ENCODE measurements at regions not wholly inside any gene's neighbourhood (a gene's known extent, or its start where the extent isn't known, plus 50 kb on each side); places are given as distances from the start of the nearest gene placed in this dataset.

- intact Hi-C loops (cut with micrococcal nuclease; ENCODE audit: unreplicated experiment): no loop called here
- BruUV-seq (replicated peaks): no TSS peak
- Histone ChIP-seq H3K36me3 (ENCODE audit: control insufficient read depth, insufficient read depth, low read length) (no peaks in the 10 kb centered on the region), H3K4me3 (ENCODE audit: low read depth, low read length) (no peak overlapping the region), H3K9me3 (no peaks in the 10 kb centered on the region), H3K4me1 (no peaks in the 10 kb centered on the region), H3K27me3 (replicated peaks; ENCODE audit: control insufficient read depth, insufficient read depth, low read length) (no peaks in the 10 kb centered on the region)
- TF ChIP-seq CTCF (IDR thresholded peaks at IDR 0.05; ENCODE audit: insufficient read depth in 1 of 2, low read depth in 1 of 2, low read length in 1 of 2, severe bottlenecking in 1 of 2, unreplicated experiment in 1 of 2): no peak
- Mint-ChIP-seq H3K9me3 (ENCODE audit: unreplicated experiment) (no peaks in the 10 kb centered on the region), H3K4me1 (ENCODE audit: low read depth, unreplicated experiment) (no peaks in the 10 kb centered on the region), H3K4me3 (ENCODE audit: unreplicated experiment) (no peak overlapping the region), H3K36me3 (ENCODE audit: insufficient read depth, unreplicated experiment) (no peaks in the 10 kb centered on the region), H3K27me3 (ENCODE audit: insufficient read depth, unreplicated experiment) (peaks cover 2% of the 10 kb centered on the region), H3K27ac (ENCODE audit: unreplicated experiment) (no peak overlapping the region)
- no peak for DNase-seq
- CTCF ChIA-PET: no interaction called here
- POLR2A ChIA-PET: no interaction called here
Measured at GRCh38 chr10:125294109-125294508, 133.7 kb upstream of the CTBP2 start.

- no peak for TF ChIP-seq CTCF (IDR thresholded peaks at IDR 0.05; ENCODE audit: insufficient read depth in 1 of 2, low read depth in 1 of 2, low read length in 1 of 2, severe bottlenecking in 1 of 2, unreplicated experiment in 1 of 2)
- DNase-seq: no peak
- H3K36me3 Mint-ChIP-seq (ENCODE audit: insufficient read depth, unreplicated experiment): no peaks in the 10 kb centered on the region
- no peak overlapping the region for H3K4me3 ChIP-seq (ENCODE audit: low read depth, low read length)
- peaks cover 8% of the 10 kb centered on the region for H3K27me3 Mint-ChIP-seq (ENCODE audit: insufficient read depth, unreplicated experiment)
- no peaks in the 10 kb centered on the region for H3K9me3 ChIP-seq
- CTCF ChIA-PET: no interaction called here
- no peak overlapping the region for H3K27ac Mint-ChIP-seq (ENCODE audit: unreplicated experiment)
- intact Hi-C loops (cut with micrococcal nuclease; ENCODE audit: unreplicated experiment): no loop called here
- no peaks in the 10 kb centered on the region for H3K4me1 ChIP-seq
- H3K36me3 ChIP-seq (ENCODE audit: control insufficient read depth, insufficient read depth, low read length): no peaks in the 10 kb centered on the region
- no peak overlapping the region for H3K4me3 Mint-ChIP-seq (ENCODE audit: unreplicated experiment)
- no peaks in the 10 kb centered on the region for H3K27me3 ChIP-seq (replicated peaks; ENCODE audit: control insufficient read depth, insufficient read depth, low read length)
- POLR2A ChIA-PET: no interaction called here
- no TSS peak for BruUV-seq (replicated peaks)
- H3K9me3 Mint-ChIP-seq (ENCODE audit: unreplicated experiment): peaks cover 11% of the 10 kb centered on the region
- H3K4me1 Mint-ChIP-seq (ENCODE audit: low read depth, unreplicated experiment): no peaks in the 10 kb centered on the region
Measured at GRCh38 chr10:125291836-125292235, 131.5 kb upstream of the CTBP2 start.

- Histone ChIP-seq H3K4me1 (no peaks in the 10 kb centered on the region), H3K4me3 (ENCODE audit: low read depth, low read length) (no peak overlapping the region), H3K9me3 (no peaks in the 10 kb centered on the region), H3K27me3 (replicated peaks; ENCODE audit: control insufficient read depth, insufficient read depth, low read length) (no peaks in the 10 kb centered on the region), H3K36me3 (ENCODE audit: control insufficient read depth, insufficient read depth, low read length) (no peaks in the 10 kb centered on the region)
- Mint-ChIP-seq H3K27me3 (ENCODE audit: insufficient read depth, unreplicated experiment) (peaks cover 8% of the 10 kb centered on the region), H3K9me3 (ENCODE audit: unreplicated experiment) (peaks cover 11% of the 10 kb centered on the region), H3K36me3 (ENCODE audit: insufficient read depth, unreplicated experiment) (no peaks in the 10 kb centered on the region), H3K4me3 (ENCODE audit: unreplicated experiment) (no peak overlapping the region), H3K4me1 (ENCODE audit: low read depth, unreplicated experiment) (no peaks in the 10 kb centered on the region), H3K27ac (ENCODE audit: unreplicated experiment) (no peak overlapping the region)
- TF ChIP-seq CTCF (IDR thresholded peaks at IDR 0.05; ENCODE audit: insufficient read depth in 1 of 2, low read depth in 1 of 2, low read length in 1 of 2, severe bottlenecking in 1 of 2, unreplicated experiment in 1 of 2): no peak
- ChIA-PET CTCF (no interaction called here), POLR2A (no interaction called here)
- no TSS peak for BruUV-seq (replicated peaks)
- intact Hi-C loops (cut with micrococcal nuclease; ENCODE audit: unreplicated experiment): no loop called here
- no peak for DNase-seq
Measured at GRCh38 chr10:125289461-125289860, 129.1 kb upstream of the CTBP2 start.
